ENCODE measurements at regions not wholly inside any gene's neighbourhood (a gene's known extent, or its start where the extent isn't known, plus 50 kb on each side); places are given as distances from the start of the nearest gene placed in this dataset.

GRCh38 chr3:18247776-18248310 lies 177.3 kb downstream of the SATB1 start:
- H2AFZ ChIP-seq (ENCODE audit: low read depth, low read length): no peak overlapping the region
- no peak overlapping the region for H3K4me3 ChIP-seq (ENCODE audit: low read length)
- H3K27me3 ChIP-seq (ENCODE audit: insufficient read depth, low read length): no peaks in the 10 kb centered on the region
- H3K4me1 ChIP-seq (ENCODE audit: insufficient read depth, low read length): peaks cover 18% of the 10 kb centered on the region
- no peaks in the 10 kb centered on the region for H3K9me3 ChIP-seq (ENCODE audit: low read length)
- H3K36me3 ChIP-seq (ENCODE audit: insufficient read depth, low read length): no peaks in the 10 kb centered on the region

DNA sequence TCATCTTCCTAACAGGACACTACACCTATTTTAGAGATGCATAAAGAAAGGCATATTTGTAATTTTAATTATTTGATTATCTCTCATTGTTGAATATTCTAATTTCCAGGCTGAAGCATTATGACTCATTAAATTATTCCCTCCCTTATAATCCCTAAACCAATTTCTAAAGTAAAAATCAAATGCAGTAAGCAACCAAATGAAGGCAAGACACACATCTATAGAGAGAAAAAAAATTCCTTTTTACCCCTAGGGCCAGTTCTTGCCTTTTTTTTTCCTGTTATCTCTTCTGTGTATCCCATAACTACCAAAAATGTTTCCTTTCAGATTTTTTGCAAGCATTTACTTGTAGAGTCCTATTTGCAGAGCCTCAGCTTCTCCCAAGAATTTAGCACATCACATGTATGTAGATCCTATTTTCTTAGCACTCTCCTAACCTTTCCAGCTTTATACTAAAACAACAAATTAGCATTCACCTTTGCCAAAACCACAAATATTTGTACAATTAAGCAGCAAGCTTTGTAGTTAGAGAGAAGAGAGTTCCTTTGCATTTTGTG lies 177.9 kb downstream of the SATB1 start:
- H2AFZ ChIP-seq (ENCODE audit: low read depth, low read length): no peak overlapping the region
- H3K36me3 ChIP-seq (ENCODE audit: insufficient read depth, low read length): no peaks in the 10 kb centered on the region
- H3K4me1 ChIP-seq (ENCODE audit: insufficient read depth, low read length): peaks cover 18% of the 10 kb centered on the region
- H3K4me3 ChIP-seq (ENCODE audit: low read length): no peak overlapping the region
- no peaks in the 10 kb centered on the region for H3K27me3 ChIP-seq (ENCODE audit: insufficient read depth, low read length)
- no peaks in the 10 kb centered on the region for H3K9me3 ChIP-seq (ENCODE audit: low read length)

DNA sequence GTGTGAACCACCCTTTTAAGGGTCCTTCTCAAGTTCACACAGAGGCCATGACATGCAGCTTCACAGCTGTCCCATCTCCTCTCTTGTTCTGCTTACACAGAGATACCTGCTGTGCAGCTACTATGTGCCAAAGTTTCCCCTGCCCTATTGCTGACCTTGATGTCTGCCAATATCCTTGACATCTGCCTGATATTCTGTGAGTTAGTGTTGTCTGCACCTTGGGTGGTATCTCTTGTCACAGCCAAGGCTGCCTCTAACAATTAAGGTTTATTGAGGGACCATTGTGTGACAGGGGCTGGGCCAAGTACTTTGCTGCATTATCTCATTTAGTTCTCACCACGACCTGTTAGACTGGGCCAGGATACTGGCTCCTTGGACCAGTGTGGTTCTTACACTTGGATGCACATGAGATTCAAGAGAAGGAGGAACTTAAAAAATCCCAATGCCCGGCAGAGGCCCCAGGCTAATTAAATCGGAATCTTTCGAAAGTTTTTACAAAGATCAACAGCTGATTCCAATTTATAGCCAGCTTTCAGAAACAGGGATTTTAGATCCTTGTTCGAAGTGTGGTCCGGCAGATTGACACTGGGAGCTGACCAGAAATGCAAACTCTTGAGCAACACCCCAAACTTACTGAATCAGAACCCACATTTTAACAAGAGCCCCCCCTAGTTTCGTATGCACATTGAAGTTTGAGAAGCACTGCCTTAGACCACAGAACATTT lies 178.6 kb downstream of the SATB1 start:
- peaks cover 18% of the 10 kb centered on the region for H3K4me1 ChIP-seq (ENCODE audit: insufficient read depth, low read length)
- no peak overlapping the region for H3K4me3 ChIP-seq (ENCODE audit: low read length)
- H3K27me3 ChIP-seq (ENCODE audit: insufficient read depth, low read length): no peaks in the 10 kb centered on the region
- no peaks in the 10 kb centered on the region for H3K36me3 ChIP-seq (ENCODE audit: insufficient read depth, low read length)
- no peaks in the 10 kb centered on the region for H3K9me3 ChIP-seq (ENCODE audit: low read length)
- no peak overlapping the region for H2AFZ ChIP-seq (ENCODE audit: low read depth, low read length)

DNA sequence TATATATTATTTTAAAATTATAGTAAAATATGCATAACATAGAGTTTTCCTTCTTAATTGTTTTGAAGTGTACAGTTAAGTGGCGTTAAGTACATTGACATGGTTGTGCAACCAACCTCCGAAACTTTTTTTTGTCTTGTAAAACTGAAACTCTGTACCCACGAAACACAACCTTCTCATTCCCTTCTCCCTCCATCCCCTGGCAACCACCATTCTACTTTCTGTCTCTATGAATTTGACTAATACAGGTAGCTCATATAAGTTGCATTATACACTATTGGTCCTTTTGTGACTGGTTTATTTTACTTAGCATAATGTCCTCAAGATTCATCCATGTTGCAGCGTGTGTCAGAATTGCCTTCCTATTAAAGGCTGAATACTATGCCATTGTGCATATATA lies 179.4 kb downstream of the SATB1 start:
- H3K9me3 ChIP-seq (ENCODE audit: low read length): no peaks in the 10 kb centered on the region
- no peak overlapping the region for H2AFZ ChIP-seq (ENCODE audit: low read depth, low read length)
- H3K4me3 ChIP-seq (ENCODE audit: low read length): no peak overlapping the region
- H3K27me3 ChIP-seq (ENCODE audit: insufficient read depth, low read length): no peaks in the 10 kb centered on the region
- no peaks in the 10 kb centered on the region for H3K36me3 ChIP-seq (ENCODE audit: insufficient read depth, low read length)
- H3K4me1 ChIP-seq (ENCODE audit: insufficient read depth, low read length): peaks cover 18% of the 10 kb centered on the region

GRCh38 chr3:18241837-18242236 lies 183.3 kb downstream of the SATB1 start:
- H3K9me3 ChIP-seq (ENCODE audit: low read length): no peaks in the 10 kb centered on the region
- H3K4me3 ChIP-seq (ENCODE audit: low read length): no peak overlapping the region
- H3K4me1 ChIP-seq (ENCODE audit: insufficient read depth, low read length): peaks cover 3% of the 10 kb centered on the region
- no peaks in the 10 kb centered on the region for H3K27me3 ChIP-seq (ENCODE audit: insufficient read depth, low read length)
- H3K36me3 ChIP-seq (ENCODE audit: insufficient read depth, low read length): no peaks in the 10 kb centered on the region
- no peak overlapping the region for H2AFZ ChIP-seq (ENCODE audit: low read depth, low read length)

GRCh38 chr3:18239674-18240073 lies 185.5 kb downstream of the SATB1 start:
- Histone ChIP-seq H3K36me3 (ENCODE audit: insufficient read depth, low read length) (no peaks in the 10 kb centered on the region), H3K27me3 (ENCODE audit: insufficient read depth, low read length) (no peaks in the 10 kb centered on the region), H2AFZ (ENCODE audit: low read depth, low read length) (no peak overlapping the region), H3K4me3 (ENCODE audit: low read length) (no peak overlapping the region), H3K4me1 (ENCODE audit: insufficient read depth, low read length) (peaks cover 8% of the 10 kb centered on the region), H3K9me3 (ENCODE audit: low read length) (no peaks in the 10 kb centered on the region)

DNA sequence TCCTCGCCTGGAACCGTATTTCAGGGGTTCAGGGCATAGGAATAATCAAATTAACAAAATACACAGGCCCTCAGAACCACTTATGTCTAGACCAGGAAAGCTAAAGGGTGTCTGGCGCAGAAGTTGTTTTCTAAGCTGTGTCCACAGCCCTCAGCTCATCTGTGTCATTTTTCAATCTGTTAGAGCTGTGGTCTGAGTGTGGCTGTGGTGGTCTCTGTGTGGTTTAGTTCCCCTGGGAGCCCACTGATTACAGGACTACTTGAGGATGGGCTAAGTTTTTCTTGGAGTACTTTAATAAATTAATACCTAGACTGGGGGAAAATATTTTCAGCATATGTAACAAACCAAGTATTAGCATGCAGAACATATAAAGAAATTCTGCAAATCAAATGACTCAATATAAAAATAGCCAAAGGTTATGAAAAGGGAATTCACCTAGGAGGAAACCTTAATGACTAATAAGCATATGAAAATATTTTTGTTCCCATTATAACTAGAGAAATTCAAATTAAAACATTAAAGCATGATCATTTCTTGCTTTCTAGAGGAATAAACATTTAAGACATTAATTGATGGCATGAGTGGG lies 186.3 kb downstream of the SATB1 start:
- H3K27me3 ChIP-seq (ENCODE audit: insufficient read depth, low read length): no peaks in the 10 kb centered on the region
- H3K36me3 ChIP-seq (ENCODE audit: insufficient read depth, low read length): no peaks in the 10 kb centered on the region
- H2AFZ ChIP-seq (ENCODE audit: low read depth, low read length): no peak overlapping the region
- no peaks in the 10 kb centered on the region for H3K9me3 ChIP-seq (ENCODE audit: low read length)
- no peak overlapping the region for H3K4me3 ChIP-seq (ENCODE audit: low read length)
- peaks cover 8% of the 10 kb centered on the region for H3K4me1 ChIP-seq (ENCODE audit: insufficient read depth, low read length)

GRCh38 chr3:18238332-18238731 lies 186.8 kb downstream of the SATB1 start:
- H3K4me3 ChIP-seq (ENCODE audit: low read length): no peak overlapping the region
- H3K27me3 ChIP-seq (ENCODE audit: insufficient read depth, low read length): no peaks in the 10 kb centered on the region
- H3K36me3 ChIP-seq (ENCODE audit: insufficient read depth, low read length): no peaks in the 10 kb centered on the region
- no peaks in the 10 kb centered on the region for H3K9me3 ChIP-seq (ENCODE audit: low read length)
- H2AFZ ChIP-seq (ENCODE audit: low read depth, low read length): no peak overlapping the region
- H3K4me1 ChIP-seq (ENCODE audit: insufficient read depth, low read length): peaks cover 8% of the 10 kb centered on the region

DNA sequence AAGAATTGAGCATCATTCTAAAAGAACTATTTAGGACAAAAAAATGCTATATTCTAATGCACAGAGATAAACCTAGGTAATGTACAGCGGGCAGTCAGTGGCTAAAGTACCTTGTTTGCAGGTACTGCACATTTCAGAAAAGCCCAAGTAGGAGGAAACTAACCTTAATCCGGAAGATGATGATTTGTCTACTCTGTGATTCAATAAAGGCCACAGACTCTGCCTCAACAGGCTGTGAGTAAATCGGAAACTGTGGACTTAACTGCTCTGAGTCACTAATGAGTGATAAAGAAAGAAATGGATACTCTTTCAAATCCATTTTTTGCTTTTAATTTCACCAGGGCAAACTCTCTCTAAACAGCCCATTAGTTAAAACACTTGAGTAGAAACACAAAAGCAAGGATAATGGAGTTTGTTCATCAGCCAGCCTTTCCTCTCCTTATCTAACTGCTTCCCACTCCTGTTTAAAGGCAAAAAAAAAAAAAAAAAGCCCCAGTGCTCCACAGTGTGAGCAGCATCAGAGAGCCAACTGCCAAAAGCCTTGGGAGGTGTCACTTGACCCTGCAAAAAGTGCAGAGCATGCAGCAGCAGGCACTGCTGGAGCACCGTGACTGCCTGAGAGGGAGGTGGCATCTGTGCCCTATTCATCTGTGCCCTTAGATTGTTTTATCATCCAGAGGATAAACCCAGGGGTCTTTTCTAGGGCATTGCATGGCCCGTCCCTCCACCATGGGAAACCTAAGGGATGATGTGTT lies 187.7 kb downstream of the SATB1 start:
- Histone ChIP-seq H3K4me3 (ENCODE audit: low read length) (no peak overlapping the region), H3K4me1 (ENCODE audit: insufficient read depth, low read length) (peaks cover 8% of the 10 kb centered on the region), H3K36me3 (ENCODE audit: insufficient read depth, low read length) (no peaks in the 10 kb centered on the region), H3K9me3 (ENCODE audit: low read length) (no peaks in the 10 kb centered on the region), H3K27me3 (ENCODE audit: insufficient read depth, low read length) (no peaks in the 10 kb centered on the region), H2AFZ (ENCODE audit: low read depth, low read length) (no peak overlapping the region)

- Histone ChIP-seq H3K9me3 (ENCODE audit: low read length) (no peaks in the 10 kb centered on the region), H3K36me3 (ENCODE audit: insufficient read depth, low read length) (no peaks in the 10 kb centered on the region), H3K4me1 (ENCODE audit: insufficient read depth, low read length) (peaks cover 8% of the 10 kb centered on the region), H2AFZ (ENCODE audit: low read depth, low read length) (no peak overlapping the region), H3K27me3 (ENCODE audit: insufficient read depth, low read length) (no peaks in the 10 kb centered on the region), H3K4me3 (ENCODE audit: low read length) (no peak overlapping the region)
Observed at GRCh38 chr3:18236726-18237125, 188.4 kb downstream of the SATB1 start.

GRCh38 chr3:18234717-18235335 lies 190.3 kb downstream of the SATB1 start:
- Histone ChIP-seq H3K27me3 (ENCODE audit: insufficient read depth, low read length) (no peaks in the 10 kb centered on the region), H3K4me1 (ENCODE audit: insufficient read depth, low read length) (peaks cover 8% of the 10 kb centered on the region), H3K36me3 (ENCODE audit: insufficient read depth, low read length) (no peaks in the 10 kb centered on the region), H3K4me3 (ENCODE audit: low read length) (no peak overlapping the region), H2AFZ (ENCODE audit: low read depth, low read length) (no peak overlapping the region), H3K9me3 (ENCODE audit: low read length) (no peaks in the 10 kb centered on the region)

GRCh38 chr3:18233987-18234716 lies 191.0 kb downstream of the SATB1 start:
- Histone ChIP-seq H3K9me3 (ENCODE audit: low read length) (no peaks in the 10 kb centered on the region), H3K27me3 (ENCODE audit: insufficient read depth, low read length) (no peaks in the 10 kb centered on the region), H3K4me1 (ENCODE audit: insufficient read depth, low read length) (peaks cover 8% of the 10 kb centered on the region), H2AFZ (ENCODE audit: low read depth, low read length) (no peak overlapping the region), H3K4me3 (ENCODE audit: low read length) (no peak overlapping the region), H3K36me3 (ENCODE audit: insufficient read depth, low read length) (no peaks in the 10 kb centered on the region)
